GM19397 (cell line): ENCODE measurements at regions not wholly inside any gene's neighbourhood (a gene's known extent, or its start where the extent isn't known, plus 50 kb on each side); places are given as distances from the start of the nearest gene placed in this dataset.
A peak's percentile ranks its signal among the peaks of the same experiment; 100 is the strongest.

Source experiments
- ATAC-seq: cut with Tn5 transposase; IDR thresholded peaks from one replicate; pipeline ENCODE4 v1.9.1; 2021; ENCODE audit warnings: mild to moderate bottlenecking, moderate library complexity; ENCODE audit not compliant: unreplicated experiment

DNA sequence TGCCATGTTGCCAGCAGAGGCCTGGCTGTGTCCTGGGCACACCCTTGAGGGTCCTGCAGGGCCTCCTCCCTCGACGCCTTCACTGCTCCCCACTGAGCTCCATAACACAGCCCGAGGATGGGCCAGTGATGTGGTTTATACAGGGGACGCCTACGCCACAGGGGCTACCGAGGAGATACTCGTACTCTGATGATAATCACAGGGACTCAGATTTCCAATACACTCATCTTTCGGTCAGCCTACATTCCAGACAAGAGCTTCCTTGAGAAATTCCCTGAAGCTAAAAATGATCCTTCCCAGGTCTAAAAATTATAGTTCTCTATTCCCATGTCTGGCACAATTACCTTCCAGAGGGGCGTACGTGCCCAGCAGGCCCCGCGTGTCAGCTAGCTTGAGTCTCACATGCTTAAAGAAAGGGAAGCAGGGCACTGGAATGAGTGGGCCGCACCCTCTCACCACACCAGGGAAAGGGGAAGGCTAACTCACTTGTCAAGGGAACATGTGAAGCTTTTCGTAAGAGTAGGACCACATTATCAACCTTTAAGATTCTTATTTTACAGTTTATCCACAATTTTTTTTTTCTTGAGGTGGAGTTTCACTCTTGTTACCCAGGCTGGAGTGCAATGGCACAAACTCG is 159.5 kb upstream of the NDUFV2 start:
- ATAC-seq = no peak

DNA sequence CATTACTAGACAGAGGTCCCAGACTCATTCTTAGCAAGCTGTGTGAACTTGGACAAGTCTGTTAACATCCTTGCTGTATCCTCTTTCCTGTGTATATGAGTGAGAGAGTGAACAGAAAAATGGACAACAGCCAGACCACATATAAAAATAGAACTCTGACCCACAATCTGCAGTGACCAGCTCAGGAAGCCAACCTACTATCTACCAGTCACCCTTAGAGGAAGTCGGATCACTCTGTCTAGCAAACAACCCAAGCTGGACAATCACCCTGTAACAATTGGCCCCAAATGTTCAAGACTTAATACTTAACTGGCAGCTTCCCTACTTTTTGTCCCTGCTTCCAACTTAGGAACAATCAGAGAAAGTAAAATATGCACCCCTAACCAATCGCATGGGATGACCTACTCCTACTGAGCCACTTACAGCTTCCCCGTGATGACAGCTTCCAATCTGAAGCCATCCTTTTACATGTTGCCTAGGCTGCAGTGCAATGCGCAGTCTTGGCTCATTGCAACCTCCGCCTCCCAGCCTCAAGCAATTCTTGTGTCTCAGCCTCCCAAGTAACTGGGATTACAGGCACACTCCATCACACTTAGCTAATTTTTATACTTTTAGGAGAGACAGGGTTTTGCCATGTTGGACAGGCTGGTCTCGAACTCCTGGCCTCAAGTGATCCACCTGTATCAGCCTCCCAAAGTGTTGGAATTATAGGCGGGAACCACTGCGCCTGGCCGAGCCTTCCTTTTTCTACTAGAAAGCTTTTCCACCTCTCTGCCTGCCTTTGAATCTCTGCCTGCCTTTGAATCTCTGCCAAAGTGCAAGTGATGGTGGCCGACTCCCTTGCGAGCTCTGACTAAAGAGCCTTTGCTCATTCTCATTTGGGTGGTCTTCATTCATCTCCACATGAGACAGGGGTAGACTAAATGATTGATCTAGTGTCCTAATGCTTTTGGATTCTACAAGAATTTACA is 158.3 kb upstream of the NDUFV2 start:
- no peak for ATAC-seq

DNA sequence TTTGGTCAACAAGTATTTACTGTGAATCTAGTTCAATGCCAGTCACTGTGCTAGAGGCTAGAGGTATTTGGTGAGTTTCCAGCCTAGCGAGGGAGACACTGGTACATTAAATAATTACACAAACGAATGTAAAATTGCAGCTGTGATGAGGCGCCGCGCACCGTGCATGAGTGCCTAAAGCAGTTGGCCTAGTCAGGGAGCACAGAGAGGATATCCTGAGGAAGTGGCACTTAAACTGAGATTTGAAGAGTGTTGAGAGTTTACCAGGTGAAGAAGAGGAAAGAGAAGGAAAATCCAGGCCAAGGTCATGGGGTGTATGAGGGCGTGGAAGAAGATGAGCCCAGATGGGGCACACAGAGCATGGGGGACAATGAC is 157.6 kb upstream of the NDUFV2 start:
- no peak for ATAC-seq

DNA sequence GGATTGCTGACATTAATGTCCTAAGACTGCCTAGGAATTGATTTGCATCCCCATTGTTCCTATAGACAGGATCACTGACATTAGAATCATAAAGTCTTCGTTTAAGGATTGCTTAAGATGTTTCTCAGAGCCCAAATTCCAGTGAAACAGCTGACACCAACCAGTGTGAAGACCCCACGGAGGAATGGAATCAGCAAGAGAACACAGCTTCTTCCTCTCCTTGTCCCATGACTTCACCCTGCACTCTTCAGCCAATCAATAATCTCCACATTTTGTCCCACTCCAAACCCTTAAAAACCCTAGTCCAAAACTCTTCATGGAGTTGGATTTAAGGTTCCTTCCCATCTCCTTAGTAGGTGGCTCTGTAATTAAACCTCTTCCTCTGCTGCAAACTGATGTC is 157.0 kb upstream of the NDUFV2 start:
- ATAC-seq = no peak

DNA sequence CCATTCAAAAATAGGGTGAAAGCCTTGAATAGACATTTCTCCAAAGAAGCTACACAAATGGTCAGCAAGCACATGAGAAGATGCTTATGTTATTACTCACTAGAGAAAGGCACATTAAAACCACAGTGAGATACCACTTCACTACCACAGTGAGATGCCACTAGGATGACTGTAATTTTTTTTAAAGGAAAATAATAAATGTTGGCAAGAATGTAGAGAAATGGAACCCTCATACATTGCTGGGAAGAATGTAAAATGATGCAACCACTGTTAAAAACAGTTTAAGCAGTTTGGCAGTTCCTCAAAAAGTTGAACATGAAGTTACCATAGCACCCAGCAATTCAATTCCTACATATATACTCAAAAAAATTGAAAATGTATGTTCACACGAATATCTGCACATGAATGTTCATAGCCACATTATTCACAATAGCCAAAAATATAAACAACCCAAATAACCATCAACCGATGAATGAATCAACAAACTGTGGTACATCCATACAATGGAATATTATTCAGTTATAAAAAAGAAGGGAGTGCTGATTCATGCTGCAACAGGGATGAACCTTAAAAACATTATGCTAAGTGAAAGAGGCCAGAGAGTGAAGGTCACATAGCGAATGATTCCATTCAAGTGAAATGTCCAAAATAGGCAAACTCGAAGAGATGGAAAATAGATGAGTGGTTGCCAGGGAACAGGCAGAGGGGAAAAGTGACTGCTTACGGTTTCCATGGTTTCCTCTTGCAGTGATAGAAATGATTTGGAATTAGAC is 156.2 kb upstream of the NDUFV2 start:
- ATAC-seq = no peak

DNA sequence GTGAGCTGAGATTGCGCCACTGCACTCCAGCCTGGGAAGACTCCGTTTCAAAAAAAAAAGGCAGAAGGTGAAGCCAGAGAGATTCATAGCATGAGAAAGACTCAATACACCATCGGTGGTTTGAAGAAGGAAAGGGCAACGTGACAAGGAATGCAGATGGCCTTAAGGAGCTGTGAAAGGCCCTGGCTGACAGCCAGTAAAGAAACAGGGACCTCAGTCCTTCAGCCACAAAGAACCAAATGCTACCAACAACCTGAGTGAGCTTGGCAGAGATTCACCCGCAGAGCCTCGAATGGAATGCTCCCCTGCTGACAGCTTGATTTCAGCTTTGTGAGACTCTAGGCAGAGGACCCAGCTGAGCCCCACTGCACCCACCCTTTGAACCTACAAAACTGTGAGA is 154.9 kb upstream of the NDUFV2 start:
- ATAC-seq = no peak

DNA sequence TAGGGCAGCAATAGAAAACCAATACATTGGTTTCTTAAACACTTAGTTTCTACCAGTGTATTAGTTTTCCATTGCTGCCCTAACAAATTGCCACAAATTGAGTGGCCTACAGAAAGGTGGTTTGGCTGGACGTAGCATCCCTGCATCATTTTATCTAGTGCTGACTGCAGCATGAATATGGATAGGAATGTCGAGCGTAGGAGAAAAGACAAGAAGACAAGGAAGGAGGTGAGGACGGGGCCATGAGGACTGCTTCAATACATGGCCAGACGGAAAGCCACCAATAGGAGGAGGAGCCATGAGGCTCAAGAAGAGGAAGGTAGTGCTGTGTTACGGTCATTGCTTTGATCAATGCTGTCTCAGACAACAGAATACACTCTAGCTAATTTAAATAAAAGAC is 154.5 kb upstream of the NDUFV2 start:
- ATAC-seq = no peak

DNA sequence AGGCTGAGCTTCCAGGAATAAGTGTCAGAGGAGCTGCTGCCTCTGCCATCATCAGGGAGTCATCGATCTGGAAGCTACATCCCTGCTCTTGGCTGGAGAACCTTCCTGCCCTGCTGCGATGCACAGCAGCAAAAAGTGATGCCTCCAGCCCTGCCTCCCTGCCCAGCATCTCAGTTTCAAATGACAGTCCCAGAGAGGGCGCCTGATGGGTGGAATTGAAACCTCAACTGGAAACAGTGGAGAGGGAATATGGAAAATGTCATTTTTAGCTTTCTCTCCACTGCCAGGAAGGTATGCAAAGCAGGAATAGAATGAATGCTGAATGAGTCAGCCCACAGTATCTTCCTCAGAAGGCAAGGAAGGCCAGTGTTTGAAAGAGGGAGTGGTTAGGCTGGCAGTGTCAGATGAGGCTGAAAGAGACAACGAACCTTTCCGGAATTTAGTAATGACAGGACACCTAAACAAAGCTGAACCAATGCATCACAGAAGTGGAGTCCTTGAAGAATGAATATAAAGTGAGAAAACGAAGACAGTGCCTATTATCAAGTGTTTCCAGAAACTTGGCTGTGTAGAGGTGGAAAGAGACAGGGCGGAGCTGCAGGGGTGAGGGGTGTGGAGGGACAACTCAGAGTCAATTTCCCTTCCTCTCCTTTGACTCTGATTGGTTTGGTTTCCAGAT is 153.9 kb upstream of the NDUFV2 start:
- no peak for ATAC-seq

DNA sequence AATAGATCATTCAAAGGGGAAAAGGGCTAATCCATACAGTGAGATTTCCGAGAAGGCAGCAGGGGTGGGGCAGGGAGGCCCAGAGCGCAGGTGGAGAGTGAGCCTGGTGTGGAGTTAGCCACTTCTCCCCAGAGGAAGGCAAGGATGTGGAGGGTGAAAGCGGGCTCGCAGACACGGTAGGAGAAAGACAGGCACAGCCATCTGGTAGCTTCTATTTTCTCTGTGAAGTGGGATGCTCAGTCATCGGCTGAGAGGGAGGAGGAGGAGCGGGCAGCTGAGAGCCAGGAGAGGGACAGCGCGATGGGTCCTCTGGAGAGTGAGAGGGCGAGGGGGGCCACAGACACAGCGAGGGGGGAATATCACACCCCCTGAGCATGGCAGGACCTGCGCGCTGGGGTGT is 153.3 kb upstream of the NDUFV2 start:
- no peak for ATAC-seq

DNA sequence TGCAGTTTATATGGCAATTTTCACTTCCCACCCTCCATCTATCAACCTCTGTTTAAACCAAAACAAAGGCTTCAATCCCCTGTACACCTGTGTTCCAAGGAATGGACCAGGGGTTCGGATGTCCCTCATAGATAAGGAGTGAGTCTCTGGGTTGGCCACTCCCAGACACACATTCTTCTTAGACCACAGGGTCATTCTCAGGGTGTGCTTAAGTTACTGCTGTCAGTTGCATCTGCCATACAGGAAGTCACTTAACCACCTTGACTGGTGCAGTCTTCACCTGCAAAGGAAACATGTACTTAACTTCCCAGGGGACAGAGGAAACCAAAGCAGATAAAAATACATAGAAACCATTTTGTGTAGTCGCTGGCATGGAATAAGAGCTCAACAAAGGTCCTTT is 151.0 kb upstream of the NDUFV2 start:
- peak; percentile 79 for ATAC-seq

DNA sequence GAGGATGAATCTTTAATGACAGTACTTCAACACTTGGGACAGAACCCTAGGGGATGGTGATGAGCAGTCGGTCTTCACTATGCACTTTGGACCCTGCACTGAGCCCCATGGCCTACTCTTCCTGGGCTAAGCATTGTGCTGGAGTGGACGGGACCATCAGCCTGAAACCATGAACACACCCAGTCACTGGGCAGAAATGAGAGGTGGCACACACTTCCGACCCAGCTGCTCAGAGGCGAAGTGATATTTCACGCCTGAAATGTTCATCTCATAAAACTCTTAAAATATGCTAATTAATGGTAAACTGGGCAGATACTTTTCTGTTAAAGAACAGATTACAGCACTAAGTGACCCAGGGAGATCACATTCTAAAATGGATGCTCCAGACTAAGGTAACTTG is 150.3 kb upstream of the NDUFV2 start:
- no peak for ATAC-seq

DNA sequence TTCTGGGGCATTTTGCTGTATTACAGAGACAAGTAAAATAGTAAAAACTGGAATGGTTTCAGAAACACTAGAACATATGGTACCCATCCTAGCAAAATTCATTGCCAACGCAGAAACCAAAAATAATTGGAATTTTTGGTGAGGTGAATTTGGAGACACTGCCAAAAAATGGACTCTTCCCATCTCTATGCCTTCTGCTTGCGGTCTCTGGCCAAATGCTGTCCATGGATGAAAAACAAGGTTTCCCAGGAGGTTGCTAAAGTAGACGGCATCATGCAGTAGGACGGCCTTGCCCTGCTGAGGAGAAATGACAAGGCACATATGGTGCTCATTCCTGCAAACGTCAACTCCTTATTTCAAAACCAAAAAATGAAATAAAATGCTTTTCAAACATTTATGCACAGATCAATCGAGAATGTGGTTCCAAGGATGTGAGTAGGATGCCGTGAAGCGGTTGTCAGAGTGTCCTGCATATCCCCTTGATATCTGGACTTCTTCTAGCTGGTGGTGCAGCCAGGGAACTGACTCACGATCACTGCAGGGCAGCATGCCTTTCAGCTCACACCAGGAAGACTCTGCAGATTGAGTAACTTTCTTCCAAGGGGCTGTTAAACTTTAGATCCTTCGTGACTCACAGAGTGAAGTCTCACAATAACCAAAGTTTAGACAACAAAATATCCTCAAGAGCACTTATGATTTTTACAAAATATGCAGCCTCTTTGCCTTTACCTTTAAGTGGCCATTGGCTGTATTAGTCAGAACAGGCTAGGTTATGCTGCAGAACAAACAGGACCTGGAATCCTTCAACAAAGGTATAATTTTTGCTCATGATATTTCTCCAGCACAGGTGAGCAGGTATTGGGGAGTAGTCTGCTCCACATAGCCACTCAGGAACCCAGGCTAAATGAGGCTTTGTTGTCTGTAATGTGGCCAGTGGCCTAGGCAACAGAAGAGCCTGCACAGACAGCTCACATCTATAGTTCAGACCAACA is 149.4 kb upstream of the NDUFV2 start:
- no peak for ATAC-seq

DNA sequence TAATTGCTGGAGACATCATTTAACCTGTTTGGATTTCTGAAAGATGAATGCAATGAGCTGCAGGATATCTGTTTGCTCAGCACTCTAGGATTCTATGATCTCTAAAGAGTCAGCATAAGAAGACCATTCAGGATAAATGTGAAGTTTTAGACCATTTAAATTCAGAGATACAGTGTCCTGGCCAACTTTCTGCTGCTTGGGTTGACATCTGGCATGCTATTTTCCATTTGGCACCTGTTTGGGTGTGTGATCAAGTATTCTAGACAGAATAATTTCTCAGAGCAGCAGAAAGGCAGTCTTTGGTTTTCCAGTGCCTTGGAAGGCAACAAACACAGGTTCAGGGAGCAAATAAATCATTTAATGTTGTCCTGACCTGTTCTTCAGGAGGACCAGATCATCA is 144.8 kb upstream of the NDUFV2 start:
- no peak for ATAC-seq

DNA sequence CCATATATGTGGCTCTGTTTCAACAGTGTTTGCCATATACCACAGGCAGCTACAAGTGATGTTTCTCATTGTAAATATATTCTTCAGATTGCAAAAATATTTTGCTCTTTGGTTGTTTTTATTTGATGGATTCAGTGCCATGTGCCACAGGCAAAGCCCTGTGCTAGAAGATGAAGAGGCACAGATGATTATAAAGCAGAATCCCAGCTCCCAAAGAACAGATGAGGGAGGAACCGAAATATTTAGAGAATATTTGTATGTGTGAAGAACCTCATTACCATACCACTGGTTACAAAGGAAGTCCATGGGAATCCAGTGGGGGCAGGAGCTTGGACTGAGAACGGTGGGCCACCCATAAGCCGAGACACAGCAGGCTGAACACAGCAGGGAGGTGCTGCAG is 143.8 kb upstream of the NDUFV2 start:
- no peak for ATAC-seq

DNA sequence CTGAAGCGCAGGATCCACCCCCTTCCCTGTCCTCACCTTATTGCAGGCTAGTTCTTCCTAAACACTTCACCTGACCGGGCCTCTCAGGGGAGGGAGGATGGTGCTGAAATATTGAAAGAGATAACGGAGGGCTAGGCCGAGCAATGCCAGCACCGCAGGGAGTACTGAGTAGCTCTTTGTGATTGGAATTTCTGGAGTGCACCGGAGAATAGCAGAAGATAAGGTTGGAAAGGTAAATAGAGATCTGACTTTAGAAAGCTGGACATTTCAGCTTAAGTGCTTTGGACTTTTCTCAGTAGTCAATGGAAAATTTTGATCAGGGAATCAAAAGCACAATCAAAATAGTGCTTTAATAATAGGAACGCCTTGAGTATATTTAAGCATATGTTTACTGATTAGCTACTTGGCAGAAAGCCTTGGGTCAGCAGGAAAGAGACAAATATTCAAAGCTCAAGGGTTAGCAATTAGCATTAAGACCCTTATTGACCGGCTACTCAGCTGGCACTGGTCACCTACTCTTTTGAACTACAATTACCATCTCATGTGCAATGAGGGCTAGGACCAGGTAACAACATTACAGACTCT is 142.9 kb upstream of the NDUFV2 start:
- no peak for ATAC-seq

DNA sequence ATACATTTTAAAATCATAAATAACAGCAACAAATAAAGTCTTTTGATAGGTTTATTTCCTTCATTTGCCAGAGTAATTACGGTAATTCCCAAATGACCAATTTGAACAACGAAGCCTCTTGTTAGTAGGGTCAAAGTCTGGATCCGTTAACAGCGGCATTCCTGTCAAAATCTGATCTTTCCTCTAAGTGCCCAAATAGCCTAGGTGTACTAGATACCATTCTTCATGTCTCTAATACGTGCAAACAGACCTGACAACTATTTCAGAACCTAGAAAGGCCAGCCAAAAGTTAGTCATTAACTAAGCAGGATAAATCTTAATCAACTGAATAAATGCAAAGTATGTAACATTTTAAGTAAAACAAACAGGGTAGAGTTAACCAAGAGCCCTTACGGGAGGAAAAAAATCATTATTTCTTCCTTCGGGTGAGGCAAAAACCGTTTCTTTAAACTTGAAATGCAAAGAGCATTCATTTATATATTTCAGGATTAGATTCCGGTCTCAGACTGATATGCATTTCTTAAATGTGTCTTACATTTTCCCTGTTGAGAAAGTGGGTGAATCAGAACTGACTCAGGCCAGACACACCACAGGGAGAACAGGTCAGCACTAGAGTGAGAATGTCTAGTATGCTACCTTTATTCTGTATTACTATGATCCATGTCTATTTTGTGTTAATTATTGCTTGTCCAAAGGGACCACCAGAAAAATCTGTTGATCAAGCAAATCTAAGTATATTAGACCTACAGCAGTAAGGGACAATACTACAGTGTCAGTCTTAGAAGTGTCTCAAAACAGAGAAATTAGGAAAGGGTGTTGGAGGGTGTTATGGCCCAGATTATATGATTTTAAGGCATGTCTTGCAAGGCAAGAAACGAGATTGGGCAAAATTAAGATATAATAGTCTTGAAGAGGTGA is 141.5 kb upstream of the NDUFV2 start:
- ATAC-seq = no peak

DNA sequence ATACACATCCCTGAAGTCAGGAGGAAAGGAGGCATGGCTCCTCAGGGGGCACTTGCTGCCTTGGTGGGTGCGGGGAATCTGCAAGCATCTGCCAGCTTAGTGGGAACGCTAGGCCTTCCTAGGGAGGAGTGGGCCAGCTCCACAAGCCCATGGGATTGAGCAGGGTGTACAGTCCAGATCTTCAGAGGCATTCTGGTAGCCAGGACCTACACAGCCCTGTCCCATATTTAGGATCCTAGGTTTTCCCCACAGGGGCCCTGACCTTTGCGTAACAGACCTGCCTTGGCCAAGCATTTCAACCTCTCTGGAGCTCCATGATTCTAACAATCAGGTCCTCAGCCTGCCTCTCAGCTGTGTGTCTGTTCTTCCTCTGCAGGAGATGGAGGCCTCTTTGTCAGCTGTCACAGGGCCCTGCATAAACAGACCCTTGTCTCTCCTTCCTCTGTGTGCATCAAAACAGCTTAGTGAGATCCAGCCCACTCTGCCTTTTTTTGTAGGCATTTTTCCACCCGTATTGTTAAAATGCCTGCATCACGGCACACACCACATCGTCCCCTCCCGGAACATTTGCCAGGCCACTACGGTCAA is 140.2 kb upstream of the NDUFV2 start:
- ATAC-seq = no peak
